H1 (cell line): ENCODE measurements at regions not wholly inside any gene's neighbourhood (a gene's known extent, or its start where the extent isn't known, plus 50 kb on each side); places are given as distances from the start of the nearest gene placed in this dataset.

Experiments used
- POLR2AphosphoS5 ChIP-seq: IDR thresholded peaks from 2 replicates; pipeline ENCODE4 v1.6.1; 2011; ENCODE audit warnings: low read depth, low read length
- TF ChIP-seq, protein P1 (sequence below): fragments of 300-600 bp; sonication (generic); IDR thresholded peaks from 2 replicates; pipeline ENCODE4 v1.7.1; 2012; ENCODE audit warnings: low read length, moderate library complexity, mild to moderate bottlenecking, inconsistent platforms; ENCODE audit not compliant: insufficient replicate concordance

DNA sequence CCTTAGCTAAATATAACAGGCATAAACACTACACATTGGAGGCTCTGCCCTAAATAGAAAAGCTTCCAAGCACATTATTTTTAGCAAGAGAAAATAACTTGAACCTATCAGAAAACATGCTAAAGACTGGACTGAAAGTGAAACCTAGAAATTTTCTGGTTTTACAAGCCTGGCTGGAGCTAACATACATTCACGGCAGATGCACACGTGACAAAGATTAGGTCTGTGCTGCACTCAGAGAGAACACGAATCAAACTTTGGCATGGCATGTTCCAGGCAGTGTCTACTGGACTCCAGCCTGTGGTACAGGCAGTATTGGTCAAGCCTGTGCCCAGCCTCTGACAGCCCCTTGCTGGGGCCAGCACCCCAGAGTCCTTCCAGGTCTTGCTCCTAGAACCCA, 94.1 kb upstream of the PCBD1 start (continued):
- TF ChIP-seq, protein P1, sequence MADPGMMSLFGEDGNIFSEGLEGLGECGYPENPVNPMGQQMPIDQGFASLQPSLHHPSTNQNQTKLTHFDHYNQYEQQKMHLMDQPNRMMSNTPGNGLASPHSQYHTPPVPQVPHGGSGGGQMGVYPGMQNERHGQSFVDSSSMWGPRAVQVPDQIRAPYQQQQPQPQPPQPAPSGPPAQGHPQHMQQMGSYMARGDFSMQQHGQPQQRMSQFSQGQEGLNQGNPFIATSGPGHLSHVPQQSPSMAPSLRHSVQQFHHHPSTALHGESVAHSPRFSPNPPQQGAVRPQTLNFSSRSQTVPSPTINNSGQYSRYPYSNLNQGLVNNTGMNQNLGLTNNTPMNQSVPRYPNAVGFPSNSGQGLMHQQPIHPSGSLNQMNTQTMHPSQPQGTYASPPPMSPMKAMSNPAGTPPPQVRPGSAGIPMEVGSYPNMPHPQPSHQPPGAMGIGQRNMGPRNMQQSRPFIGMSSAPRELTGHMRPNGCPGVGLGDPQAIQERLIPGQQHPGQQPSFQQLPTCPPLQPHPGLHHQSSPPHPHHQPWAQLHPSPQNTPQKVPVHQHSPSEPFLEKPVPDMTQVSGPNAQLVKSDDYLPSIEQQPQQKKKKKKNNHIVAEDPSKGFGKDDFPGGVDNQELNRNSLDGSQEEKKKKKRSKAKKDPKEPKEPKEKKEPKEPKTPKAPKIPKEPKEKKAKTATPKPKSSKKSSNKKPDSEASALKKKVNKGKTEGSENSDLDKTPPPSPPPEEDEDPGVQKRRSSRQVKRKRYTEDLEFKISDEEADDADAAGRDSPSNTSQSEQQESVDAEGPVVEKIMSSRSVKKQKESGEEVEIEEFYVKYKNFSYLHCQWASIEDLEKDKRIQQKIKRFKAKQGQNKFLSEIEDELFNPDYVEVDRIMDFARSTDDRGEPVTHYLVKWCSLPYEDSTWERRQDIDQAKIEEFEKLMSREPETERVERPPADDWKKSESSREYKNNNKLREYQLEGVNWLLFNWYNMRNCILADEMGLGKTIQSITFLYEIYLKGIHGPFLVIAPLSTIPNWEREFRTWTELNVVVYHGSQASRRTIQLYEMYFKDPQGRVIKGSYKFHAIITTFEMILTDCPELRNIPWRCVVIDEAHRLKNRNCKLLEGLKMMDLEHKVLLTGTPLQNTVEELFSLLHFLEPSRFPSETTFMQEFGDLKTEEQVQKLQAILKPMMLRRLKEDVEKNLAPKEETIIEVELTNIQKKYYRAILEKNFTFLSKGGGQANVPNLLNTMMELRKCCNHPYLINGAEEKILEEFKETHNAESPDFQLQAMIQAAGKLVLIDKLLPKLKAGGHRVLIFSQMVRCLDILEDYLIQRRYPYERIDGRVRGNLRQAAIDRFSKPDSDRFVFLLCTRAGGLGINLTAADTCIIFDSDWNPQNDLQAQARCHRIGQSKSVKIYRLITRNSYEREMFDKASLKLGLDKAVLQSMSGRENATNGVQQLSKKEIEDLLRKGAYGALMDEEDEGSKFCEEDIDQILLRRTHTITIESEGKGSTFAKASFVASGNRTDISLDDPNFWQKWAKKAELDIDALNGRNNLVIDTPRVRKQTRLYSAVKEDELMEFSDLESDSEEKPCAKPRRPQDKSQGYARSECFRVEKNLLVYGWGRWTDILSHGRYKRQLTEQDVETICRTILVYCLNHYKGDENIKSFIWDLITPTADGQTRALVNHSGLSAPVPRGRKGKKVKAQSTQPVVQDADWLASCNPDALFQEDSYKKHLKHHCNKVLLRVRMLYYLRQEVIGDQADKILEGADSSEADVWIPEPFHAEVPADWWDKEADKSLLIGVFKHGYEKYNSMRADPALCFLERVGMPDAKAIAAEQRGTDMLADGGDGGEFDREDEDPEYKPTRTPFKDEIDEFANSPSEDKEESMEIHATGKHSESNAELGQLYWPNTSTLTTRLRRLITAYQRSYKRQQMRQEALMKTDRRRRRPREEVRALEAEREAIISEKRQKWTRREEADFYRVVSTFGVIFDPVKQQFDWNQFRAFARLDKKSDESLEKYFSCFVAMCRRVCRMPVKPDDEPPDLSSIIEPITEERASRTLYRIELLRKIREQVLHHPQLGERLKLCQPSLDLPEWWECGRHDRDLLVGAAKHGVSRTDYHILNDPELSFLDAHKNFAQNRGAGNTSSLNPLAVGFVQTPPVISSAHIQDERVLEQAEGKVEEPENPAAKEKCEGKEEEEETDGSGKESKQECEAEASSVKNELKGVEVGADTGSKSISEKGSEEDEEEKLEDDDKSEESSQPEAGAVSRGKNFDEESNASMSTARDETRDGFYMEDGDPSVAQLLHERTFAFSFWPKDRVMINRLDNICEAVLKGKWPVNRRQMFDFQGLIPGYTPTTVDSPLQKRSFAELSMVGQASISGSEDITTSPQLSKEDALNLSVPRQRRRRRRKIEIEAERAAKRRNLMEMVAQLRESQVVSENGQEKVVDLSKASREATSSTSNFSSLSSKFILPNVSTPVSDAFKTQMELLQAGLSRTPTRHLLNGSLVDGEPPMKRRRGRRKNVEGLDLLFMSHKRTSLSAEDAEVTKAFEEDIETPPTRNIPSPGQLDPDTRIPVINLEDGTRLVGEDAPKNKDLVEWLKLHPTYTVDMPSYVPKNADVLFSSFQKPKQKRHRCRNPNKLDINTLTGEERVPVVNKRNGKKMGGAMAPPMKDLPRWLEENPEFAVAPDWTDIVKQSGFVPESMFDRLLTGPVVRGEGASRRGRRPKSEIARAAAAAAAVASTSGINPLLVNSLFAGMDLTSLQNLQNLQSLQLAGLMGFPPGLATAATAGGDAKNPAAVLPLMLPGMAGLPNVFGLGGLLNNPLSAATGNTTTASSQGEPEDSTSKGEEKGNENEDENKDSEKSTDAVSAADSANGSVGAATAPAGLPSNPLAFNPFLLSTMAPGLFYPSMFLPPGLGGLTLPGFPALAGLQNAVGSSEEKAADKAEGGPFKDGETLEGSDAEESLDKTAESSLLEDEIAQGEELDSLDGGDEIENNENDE: no peak
- no peak for TF ChIP-seq POLR2AphosphoS5
